GM18505 (cell line): ENCODE measurements at regions not wholly inside any gene's neighbourhood (a gene's known extent, or its start where the extent isn't known, plus 50 kb on each side); places are given as distances from the start of the nearest gene placed in this dataset.
"Not testable (repeated sequence)": the region's sequence is repeated elsewhere in the genome, so short reads cannot be mapped to it uniquely, and the experiment has no call there.

ENCODE experiments used
- ATAC-seq: cut with Tn5 transposase; IDR thresholded peaks from one replicate; pipeline ENCODE4 v1.9.1; 2021; ENCODE audit not compliant: unreplicated experiment
- POLR2A ChIP-seq: IDR thresholded peaks from 4 replicates; pipeline ENCODE4 v1.6.1; 2011; ENCODE audit warnings: borderline replicate concordance; ENCODE audit not compliant: insufficient read depth, insufficient read length; ENCODE audit errors: extremely low read depth

DNA sequence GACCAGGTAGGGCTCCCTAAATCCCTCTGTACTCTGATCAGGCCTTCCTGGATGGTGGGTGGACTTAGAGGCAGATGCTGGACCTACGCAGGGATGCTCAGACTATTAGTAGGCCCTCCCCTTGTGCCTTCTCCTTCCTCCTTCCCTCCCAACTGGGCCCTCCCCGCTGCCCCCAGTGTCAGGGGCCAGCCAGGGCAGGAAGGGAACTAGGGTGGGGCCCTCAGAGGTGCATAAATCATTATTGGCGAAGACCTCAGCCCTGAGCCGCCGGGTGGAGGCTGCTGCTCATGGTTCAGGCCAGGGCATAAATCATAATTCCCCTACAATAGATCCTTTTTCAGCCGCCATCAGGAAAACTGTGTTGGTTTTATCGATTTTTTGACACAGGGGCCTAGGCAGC is 81.4 kb downstream of the MRM1 start:
- TF ChIP-seq POLR2A = no peak

DNA sequence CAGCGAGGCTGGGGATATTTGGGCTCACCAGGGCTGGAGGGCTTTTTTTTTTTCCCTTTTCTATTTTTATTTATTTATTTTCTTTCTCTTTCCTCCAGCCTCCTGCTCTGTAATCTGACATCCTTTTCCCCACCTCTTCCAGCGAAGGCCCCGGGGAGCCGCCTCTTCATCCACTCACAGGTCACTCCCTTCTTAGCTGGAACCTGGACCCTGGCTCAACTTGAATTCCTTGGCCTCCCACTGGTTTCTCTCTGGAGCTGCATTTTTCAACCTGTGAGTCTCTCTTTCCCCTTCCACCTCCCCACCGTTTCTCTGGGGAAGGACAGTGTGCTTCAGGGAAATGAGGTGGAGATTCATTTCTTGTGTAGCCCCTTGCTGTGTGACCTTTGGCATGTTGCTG is 82.0 kb downstream of the MRM1 start:
- no peak for TF ChIP-seq POLR2A

More for the DNA sequence above, 81.4 kb downstream of the MRM1 start:
- no peak for ATAC-seq

GRCh38 chr17:36684134-36684533 is 82.8 kb downstream of the MRM1 start:
- TF ChIP-seq POLR2A = no peak
- no peak for ATAC-seq

More for the DNA sequence above, 82.0 kb downstream of the MRM1 start:
- no peak for ATAC-seq

DNA sequence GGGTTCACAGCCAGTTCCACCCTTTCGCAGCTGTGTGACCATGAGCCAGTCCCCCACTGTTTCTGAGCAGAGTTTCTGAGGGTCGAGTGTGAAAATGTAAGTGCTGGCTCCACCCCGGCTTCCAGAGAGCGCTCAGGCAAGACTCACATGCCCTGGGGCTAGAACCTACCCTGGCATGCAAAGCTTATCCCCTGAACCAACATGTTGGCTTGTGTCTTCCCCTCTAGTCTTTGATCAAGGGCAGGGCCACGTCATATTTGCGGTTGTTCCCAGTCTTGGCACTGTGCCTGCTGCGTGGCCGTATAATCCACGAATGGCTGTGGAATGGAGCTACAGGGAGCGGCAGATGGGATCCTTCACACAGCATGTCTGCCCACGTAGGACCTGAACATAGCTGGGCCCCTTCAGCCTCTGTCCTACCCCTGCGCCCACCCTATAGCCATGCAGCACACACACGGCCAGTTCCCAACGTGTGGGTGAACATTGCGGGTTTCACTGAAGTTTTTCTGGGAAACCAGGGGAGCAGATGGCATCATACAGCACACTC is 84.8 kb downstream of the MRM1 start:
- TF ChIP-seq POLR2A = no peak
- no peak for ATAC-seq

- TF ChIP-seq POLR2A = no peak
- ATAC-seq = no peak
Observed at GRCh38 chr17:36687736-36688135, 86.4 kb downstream of the MRM1 start.

- no peak for ATAC-seq
- TF ChIP-seq POLR2A = no peak
Observed at GRCh38 chr17:36689089-36689667, 87.8 kb downstream of the MRM1 start.

DNA sequence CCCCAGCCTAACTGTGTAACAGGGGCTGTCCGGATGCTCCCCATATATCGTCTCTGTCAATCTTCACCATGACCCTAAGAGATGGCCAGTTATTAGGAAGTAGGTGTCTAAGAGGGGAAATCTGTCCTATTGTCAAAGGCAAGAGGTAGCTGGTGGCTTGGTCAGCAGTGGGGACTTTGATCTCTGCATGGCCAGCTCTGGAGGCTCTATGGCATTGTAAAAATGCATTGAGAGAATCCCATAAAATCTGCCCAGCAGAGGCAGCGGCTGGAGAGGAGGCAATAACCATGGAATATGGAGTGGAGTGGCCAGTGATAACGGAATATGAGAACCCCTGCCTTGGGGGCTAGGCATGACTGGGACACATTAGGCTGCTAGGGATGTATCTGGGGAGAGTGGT is 88.8 kb downstream of the MRM1 start:
- TF ChIP-seq POLR2A = no peak
- no peak for ATAC-seq

- TF ChIP-seq POLR2A = no peak
- ATAC-seq = no peak
Observed at GRCh38 chr17:36691606-36692005, 90.2 kb downstream of the MRM1 start.

DNA sequence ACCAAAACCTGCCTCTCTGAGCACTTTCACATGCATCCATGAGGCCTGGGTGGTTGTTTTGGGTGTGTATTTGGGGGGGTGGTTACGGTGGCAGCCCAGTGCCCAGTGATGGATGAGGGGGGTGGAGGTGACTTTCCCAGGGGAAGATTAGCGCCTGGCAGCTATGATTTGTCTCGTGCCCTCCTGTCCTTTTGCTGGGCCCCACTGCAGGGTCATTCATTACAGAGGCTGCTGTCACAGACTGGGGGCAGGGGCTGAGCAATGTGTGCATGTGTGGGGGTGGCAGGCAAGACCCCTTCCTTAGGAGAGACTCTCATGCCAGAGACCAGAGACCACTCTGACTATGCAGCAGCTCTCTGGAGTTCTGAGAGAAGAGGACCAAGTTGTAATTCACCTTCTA is 93.7 kb downstream of the MRM1 start:
- ATAC-seq = no peak
- TF ChIP-seq POLR2A = no peak

DNA sequence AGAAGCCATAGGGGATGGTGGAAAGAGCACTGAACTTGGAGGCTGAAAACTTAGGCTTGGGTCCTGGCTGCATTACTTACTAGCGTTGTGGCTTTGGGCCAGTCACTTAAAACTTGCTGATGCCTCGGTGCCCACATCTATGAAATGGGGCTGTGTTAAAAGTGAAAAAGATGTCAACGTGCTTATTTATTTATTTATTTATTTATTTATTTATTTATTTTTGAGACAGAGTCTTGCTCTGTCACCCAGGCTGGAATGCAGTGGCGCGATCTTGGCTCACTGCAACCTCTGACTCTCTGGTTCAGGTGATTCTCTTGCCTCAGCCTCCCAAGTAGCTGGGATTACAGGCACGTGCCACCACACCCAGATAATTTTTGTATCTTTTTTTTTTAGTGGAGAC is 94.3 kb downstream of the MRM1 start:
- ATAC-seq = not testable (repeated sequence)

- ATAC-seq = no peak
- no peak for TF ChIP-seq POLR2A
Observed at GRCh38 chr17:36696805-36697204, 95.4 kb downstream of the MRM1 start.

- ATAC-seq = no peak
- TF ChIP-seq POLR2A = no peak
Observed at GRCh38 chr17:36697903-36698530, 96.6 kb downstream of the MRM1 start.

DNA sequence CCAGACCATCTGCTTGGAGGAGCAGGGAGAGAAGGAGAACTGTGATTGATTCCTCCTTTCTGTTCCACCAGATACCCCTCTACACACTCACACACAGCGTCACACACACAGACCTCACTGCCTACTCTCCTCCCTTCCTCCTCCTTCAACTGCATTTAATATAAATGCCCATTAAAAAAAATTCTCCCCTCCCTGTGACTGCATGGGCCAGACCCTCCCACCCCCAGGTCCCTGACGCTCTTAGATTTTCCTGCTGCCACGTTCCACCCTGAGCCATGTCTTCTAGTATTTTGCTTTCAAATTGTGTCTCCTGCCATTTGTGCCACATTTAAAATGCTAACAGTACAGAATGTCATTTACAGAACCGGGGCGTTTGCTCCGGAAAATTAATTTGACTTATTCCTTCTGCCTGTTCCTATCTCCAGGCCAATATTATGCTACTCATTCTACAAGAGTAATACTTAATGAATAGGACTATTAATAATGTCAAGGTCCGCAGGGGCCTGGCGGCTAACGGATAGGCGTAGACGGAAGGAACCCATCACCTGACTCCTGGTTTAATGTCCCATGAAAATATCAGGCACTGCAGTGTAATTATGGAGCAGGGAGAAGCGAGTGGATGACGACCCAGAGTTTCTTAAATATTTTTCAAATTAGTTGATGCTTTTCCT is 100.2 kb downstream of the MRM1 start:
- no peak for ATAC-seq
- TF ChIP-seq POLR2A = no peak

- TF ChIP-seq POLR2A = no peak
- no peak for ATAC-seq
Observed at GRCh38 chr17:36702636-36703035, 101.3 kb downstream of the MRM1 start.
